Hippocampal formation (tissue), 2 donors: ENCODE measurements at regions not wholly inside any gene's neighbourhood (a gene's known extent, or its start where the extent isn't known, plus 50 kb on each side); places are given as distances from the start of the nearest gene placed in this dataset.

Source experiments
- DNase-seq, 2 donors: peaks; one replicate each; lab custom pipeline; 2025; lab: John Stamatoyannopoulos, UW

DNA sequence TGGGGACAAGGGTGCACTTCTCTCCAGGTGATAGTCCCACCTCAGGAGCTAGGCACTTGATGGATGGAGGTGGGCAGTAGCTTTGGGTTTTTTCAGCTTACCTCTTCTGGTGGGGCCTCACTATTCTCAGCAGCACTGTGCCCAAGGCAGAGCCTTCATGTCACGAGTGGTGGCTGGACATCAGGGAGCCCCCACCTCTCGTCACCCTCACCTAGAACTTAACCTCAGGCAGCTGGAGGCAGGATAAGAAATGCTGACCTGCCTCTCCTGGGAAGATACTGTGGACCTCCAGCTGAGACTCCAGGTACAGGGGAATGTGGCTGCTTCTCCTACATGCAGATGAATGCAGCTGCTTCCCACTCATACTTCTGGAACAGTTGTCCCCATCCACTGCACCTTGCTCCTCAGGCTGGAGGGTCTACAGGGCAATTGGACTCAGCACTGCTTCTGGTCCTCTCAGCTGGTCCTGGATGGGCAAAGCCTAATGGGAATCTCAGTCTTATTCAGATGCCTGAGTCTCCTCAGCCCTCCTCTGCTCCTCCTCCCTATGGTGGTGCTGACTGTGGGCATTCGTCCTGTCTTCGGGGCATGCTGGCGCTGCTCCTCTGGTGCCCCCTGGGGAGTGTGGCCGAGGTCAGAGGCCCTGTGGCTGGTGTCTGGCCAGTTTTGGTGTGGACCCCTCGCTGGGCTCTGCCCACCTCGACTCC is 129.9 kb downstream of the KLF13 start:
- DNase-seq: no peak

DNA sequence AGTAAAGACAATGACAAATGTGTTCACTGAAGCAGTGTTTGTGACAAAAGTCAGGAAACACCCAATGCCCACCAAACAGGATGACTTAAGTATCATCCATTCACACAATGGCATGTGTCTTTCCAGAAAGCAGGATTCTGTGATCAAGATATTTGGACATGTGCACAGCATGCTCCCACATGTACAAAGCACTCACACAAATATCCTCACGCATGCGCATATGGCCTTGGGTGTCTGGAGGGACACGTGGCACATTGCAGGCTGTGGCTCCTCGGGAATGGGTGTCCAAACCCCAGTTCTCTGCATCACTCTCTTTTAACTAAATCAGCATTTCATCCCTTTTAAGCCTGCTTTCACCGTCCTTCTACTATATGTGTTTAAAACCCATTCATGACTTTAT is 130.5 kb downstream of the KLF13 start:
- no peak for DNase-seq

DNA sequence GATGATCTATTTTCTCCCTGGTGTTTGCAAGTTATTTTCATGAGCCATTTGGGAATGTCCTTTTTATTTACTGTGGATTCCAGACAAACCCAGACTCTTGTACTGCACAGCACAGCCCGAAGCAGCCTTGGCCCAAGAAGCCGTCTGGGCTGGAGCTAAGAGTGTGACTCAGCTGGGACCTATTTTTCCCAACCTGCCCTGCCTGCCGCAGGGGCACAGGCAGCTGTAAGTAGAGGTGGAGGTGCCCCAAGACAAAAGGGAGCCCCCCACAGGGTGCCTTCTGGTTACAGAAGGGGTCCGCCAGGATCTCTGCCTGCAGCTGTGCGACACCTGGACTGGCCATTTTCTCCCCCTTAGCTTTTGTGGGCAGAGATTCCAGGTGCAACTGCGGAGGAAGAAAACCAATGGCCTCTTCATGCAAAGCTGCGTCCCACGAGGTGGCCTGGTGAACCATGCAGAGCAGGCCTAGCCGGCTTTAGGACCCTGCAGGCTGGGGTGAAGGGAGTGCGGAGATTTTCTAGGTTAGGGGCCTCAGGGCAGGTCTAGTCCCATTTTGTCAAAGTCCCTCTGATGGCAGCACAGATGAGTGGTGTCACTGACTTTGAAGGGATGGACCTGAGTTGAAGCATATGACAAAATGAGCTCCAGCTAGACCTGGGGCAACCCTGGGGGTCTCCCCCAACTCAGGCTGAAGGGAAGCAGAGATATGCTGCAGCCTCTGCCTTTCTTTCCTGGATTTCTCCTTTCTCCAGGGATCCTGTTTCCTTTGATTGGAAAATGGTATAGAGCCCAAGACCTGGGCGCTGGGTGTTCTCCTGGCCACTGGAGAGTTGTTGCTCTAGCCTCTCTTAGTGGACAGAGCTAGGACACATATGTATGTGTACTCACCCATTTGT is 131.2 kb downstream of the KLF13 start:
- no peak for DNase-seq

DNA sequence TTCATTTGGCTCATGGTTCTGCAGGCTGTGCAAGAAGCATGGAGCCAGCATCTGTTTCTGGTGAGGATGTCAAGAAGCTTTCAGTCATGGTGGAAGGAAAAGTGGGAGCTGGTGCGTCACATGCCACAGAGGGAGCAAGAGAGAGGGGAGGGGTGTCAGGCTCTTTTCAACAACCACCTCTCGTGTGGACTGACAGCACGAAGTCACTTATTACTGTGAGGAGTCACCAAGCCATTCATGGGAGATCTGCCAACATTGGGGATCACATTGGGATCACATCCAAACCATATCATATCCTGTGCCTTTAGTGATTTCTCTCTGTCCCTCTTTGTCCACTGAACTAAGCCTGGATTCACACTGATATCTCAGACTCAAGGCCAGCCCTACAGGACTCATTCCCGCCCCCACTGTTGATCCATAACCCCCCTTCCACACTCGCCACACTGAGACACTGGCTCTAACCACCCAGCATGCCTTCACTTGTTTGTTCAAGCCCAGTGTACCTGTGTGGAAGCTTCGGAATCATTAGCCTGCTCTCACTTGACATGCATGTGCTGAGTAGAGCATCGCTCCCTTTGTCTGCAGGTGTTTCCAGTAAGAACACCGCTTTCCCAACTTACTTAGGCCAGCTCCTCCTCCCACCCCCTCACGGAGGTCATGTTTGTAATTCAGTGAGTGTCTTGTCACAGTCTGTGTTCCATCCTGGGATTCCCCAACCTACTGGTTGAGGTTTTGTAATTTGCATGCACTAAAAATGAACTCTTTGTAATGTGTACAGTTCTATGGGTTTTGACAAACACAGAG is 132.2 kb downstream of the KLF13 start:
- DNase-seq: no peak

DNA sequence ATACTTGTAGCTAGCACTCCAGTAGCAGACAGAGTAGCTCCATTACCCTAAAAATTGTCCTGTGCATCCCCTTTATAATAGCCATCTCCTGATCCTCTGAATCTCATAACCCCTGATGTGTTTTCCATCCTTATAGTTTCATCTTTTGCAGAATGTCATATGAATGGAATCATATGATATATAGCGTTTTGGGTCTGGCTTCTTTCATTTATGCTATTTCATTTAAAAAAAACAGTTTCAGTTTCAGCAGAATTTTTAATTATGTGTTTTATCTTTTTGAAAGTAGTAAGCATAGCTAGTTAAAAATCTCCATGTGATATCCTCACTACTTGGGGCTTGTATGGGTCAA is 132.7 kb downstream of the KLF13 start:
- DNase-seq: no peak

DNA sequence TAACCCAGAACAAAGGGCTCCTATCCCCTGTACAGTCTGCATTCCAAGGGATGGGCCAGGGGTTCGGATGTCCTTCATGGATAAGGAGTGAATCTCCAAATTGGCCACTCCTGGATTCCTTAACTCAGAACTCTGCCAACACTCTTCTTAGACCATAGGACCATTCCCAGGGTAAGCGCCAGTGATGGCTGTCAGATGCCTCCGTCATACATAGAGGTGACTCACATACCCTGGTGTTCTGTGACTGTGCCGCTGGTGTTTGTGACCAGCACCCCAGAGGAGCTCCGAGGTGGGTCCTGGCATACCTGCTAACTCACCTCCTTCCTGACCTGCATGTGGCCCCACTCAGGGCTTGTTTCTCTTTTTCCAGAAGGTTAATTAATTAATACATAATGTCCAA is 134.7 kb downstream of the KLF13 start:
- DNase-seq: no peak

DNA sequence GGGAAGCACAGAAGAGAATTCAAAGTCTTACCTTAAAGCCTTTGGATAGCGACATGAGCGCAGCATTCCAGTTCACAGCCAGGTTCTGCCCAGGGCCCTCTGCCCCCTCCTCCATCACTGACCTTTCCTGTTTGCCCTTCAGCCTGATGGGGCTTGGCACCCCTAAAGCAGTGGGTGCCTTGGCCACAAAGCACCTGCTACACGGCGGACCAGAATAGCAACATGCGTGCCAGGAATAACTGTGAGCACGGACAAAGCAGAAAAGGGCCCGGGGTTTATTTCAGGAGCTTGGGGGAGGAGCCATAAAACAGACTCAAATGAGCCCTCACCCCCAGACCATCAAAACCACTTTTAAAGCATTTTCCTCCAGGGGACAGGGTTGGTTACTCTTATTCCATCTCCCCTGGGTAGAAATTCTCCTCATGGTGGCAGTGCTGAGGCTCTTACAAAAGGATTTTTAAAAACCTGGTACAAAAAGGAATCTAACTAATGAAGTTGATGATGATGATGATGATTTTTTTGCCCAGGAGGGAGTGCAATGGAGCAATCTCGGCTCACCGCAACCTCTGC is 135.4 kb downstream of the KLF13 start:
- DNase-seq: no peak

DNA sequence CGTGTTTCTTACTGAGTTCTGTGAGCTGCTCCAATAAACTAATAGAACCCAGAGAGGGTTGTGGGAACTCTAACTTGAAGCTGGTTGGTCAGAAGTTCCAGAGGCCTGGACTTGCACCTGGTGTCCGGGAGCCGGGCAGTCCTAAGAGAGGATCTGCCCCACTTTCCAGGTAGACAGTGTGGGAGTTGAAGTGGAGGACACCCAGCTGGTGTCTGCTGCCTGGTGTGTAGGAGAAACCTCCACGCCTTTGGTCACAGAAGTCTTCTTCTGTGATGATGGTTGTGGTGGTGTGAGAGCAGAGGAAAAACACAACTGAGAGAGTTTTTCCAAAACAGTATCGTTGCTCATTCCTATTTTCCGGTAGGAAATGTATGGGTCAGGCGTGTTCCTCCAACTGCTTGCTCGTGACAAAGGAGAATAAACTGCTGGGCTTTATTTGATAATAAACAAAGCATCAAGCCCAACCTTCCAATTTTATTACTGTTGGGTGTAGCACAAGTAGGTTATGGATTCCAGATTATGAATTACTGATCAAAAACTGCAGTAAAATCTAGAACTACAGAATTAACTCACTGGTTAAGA is 137.0 kb downstream of the KLF13 start:
- no peak for DNase-seq

DNA sequence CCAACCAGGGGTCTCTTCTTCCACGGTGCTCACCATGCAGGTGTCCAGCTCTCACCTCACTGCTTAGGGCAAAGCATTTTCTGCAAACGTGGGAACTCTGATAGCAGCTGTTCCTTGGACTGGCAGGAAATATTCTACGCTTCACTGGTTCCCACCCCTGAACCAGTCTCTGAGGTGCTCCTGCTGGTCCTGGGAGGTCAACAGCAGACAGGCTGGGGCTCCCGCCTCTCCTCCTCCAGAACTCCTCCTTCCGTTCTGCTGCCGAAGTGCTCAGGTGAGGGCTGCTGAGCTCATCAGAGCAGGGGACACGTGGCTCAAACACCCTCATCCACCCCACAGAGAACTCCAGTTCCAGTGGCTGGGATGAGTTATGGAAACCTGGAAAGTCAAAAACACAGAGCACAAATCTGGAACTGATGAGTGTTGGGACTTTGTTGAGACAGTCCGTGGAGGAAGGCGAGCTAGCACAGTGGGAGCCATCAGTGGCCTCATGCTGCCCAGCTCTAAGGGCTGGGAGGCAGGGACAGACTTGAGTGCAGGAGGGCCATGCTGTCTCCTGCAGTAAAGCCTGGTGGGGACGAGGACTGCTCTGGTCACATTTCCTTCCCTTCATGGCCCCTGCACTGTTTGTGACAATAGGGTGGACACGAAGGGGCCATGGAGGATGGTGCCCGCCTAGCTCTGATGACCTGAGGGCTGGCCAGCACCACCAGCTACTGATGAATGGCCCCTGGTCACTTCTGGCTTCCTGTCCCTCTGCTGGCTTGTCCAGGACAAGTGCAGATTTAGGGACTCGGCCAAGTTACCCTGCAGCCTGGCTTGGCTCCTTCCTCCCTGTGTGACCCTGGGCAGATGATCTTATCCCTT is 137.8 kb downstream of the KLF13 start:
- DNase-seq: no peak

DNA sequence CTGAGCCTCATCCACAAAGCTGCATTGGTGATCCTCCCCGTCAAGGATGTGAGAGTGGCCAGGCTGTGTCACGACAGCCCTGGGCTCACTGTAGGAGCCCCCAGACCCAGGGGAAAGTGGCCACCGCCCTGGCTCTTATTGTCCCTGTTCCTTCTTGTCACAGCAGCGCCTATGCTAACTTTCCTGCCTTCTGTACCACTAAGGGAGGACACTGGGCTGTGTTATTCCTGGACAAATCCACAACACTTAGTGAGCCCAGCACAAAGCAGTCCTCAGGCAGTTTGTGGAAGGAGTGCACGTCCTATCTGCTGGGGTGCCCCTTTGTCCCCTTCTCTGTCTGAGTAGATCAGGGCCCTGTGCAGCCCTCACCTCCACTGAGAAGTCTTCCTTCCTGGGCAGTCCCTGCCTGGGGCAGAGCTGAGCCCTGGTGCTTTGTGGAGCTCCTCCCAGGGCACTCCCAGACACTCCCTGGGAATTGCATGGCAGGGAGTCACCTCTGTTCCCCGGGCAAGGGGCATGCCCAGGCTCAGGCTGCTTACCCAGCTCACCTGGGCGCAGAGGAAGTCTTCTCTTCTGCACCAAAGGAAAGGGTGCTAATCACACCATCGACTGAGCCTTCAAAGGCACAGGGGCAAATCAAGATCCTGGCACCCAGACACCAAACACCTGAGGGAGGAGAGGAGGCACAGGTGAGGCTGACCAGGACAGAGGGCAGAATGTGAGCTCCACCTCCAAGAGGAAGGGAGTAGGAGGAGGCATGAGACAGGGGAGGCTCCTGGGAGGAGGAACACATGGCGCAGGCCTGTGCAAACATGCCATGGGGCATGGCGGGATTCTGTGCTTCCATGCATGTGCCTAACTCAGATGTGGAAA is 138.7 kb downstream of the KLF13 start:
- no peak for DNase-seq

DNA sequence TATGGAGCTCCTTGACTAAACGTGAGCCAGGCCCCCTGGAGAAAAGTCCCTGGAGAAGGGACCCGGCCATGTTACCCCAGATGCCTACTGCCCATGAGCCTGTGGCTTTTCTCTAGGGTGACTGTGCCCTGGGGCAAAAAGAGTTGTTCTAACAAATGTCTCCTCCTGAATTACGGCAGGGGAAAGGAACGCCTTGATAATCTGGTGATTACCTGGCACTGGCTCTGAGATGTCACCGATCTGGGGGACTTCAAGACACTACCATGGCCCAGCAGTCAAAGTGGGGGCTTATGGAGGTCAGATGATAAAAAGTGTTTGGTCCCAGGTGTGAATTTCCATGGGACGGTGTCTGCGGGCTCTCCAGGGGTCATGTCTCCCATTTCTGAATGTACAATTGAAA is 140.7 kb downstream of the KLF13 start:
- no peak for DNase-seq

DNA sequence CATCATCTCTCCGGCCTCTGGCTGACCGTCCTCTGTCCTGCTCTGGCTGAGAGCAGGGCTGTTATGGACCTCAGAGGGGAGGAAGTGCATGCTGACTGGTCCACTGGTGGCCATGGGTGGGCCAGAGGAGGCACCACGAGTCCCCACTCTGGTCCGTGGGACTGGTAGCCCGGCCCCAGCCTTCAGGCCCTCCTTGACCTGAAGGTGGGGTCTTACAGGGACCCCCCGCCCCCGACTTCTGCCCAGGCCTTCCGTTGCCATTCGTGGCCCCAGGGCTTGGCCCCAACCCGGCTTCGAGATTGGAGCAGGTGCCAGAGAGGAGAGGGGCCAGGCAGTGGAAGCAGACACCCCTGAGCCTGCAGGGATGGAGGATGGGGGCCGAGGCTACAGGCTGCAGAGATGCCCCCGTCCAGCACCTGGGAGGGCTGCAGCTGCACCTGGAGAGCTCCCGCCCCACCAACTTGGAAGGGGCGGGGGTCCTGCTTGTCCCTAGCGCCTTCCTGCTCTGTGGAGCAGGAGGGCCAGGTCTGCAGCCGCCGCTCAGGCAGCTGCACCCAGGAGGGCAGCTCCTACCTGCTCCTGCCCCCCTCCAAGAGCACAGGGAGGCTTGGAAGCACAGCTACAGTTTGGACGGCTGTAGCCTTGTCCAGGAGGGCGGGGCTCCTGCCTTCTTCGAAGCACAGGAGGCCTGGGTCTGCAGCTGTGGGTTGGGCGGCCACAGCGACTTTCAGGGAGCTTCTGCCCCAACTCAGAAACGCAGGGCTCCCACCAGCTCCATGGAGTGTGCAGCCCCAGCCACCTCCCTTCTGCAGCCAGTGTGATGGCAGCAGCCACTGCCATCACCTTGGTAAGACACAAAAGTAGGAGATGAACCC is 142.5 kb downstream of the KLF13 start:
- DNase-seq: no peak

DNA sequence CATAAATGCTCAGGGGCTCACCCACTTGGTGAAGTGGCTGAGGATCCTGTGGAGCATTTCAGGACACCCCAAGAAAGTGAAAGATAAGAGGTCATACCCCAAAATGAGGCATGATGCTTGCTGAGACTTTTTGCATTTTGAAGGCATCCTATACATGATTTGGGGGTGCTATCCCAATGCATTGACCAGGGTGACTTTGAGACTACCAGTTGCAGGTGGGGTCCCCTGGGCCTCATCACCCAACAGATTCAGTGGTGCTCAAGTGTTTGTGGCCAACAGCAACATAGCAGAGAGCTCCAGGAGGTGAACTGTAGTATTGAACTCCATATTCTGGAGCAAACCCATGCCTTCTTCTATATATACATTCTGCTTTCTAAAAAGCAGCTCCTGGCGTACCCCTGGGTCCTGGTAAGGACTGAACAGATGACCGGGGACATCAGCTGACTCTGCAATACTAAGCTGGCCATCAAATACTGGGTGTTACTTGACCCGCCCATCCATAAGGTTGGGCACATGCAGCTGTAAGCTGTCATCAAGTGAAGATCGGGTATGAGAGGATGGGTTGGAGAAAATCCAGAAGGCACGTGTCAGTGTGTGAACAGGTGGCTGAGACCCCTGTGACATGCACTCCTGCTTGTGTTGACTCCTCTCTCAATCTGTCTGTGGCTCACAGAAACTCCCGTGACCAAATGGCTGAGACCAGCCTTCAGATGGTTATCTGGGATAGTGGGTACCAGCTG is 143.3 kb downstream of the KLF13 start:
- no peak for DNase-seq

DNA sequence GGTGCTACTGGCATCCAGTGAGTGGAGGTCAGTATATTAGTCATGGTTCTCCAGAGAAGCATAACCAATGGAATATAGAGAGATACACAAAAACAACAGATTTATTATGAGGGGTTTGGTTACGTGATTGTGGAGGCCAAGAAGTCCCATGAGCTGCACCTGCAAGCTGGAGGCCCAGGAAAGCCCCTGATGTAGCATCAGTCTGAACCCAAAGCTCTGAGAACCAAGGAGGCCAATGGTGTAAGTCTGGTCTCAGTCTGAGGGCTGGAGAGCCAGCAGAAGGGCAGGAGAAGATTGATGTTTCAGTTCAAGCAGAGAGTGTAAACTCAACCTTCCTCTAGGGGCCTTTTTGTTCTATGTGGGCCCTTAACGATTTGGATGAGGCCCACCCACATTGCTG is 144.1 kb downstream of the KLF13 start:
- DNase-seq: no peak

DNA sequence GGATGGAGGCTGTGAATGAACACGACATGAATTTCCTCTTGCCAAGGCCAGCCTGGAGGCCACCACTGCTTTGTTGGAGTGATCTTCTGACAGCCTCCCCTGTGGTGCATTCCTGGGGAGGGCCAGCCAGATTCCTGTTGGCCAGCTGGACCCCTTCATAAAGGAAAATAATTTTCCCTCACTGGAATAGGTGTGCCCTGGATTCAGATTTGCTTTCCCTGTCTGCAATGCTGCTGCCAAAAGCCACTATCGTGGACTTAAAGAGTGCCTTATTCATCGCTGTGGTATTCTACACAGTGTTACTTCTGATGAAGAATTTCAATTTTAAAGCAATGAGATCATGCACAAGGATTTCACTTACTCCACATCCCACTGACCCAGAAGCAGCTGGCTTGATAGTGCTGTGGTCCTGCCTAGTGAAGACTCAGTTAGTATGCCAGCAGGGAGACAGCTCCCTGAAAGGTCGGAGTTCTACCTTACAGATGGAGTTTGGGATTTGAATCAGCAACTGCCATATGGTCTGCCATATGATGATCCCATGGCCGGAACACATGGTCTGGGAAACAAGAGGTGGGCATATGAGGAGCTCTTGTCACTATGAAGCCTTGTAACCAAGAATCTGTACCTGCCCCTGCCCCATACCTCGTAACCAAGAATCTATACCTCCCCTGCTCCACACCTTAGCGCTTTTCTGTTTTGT is 145.2 kb downstream of the KLF13 start:
- no peak for DNase-seq

DNA sequence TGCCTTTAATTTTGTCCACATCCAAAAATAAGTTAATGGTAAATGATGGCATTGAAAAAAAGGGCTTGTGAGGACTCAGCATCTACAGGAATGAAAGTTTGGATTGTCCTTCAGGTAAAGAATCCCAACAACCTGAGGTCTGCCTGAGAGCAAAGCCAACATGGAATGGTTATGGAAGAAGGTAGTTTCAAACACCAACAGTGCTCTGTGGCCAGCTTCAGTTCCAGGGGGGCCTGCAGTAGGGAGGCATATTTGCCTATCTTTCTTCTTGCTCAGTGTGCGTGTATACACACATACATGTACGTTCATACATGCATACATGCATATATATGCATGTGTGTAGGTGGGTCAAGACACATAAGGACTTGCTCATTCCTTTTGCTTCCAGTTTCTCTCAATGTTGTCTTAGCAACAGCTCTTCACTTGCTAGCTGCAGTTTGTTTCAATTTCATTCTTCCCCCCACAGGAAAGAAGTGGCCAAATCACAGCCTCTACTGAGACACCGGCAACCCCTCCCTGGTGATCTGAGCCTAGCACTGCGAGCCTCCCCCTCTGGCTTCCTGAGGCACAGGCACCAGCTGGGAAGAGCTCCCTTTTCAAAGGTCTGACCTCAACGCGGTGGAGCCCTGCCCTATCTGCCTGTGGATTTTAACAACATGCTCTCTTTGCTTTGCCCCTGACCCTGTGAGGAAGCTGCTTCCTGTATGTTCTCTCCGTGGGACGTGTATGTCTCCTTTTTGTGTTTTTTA is 146.2 kb downstream of the KLF13 start:
- DNase-seq: no peak
